Activated B cell treated with CpG ODN at 0.5 μM for 24 hours (primary cell): ENCODE measurements at regions not wholly inside any gene's neighbourhood (a gene's known extent, or its start where the extent isn't known, plus 50 kb on each side); places are given as distances from the start of the nearest gene placed in this dataset.

Experiments
- ATAC-seq: fragments of 200-7000 bp; cut with Tn5 transposase; one replicate; pipeline ENCODE4 v1.10.0; 2021; ENCODE audit warnings: low read depth, mild to moderate bottlenecking, moderate library complexity
- CTCF ChIA-PET: fragments of 350-600 bp; sonication (Branson Sonifier 250); formaldehyde crosslinking; loops from one replicate; lab custom pipeline; 2021; ENCODE audit warnings: antibody characterized with exemption; lab: Charles Lee
- POLR2A ChIA-PET: fragments of 350-600 bp; sonication (Branson Sonifier 250); formaldehyde crosslinking; loops from one replicate; lab custom pipeline; 2021; ENCODE audit warnings: antibody characterized with exemption; lab: Charles Lee
- DNase-seq: peaks from one replicate; pipeline ENCODE4 v3.0.0; 2022
- H3K27ac Mint-ChIP-seq: one replicate; pipeline ENCODE4 v1.8.0; 2020; ENCODE audit warnings: mixed read lengths
- H3K27me3 Mint-ChIP-seq: one replicate; pipeline ENCODE4 v1.8.0; 2021; ENCODE audit warnings: mixed read lengths
- H3K36me3 Mint-ChIP-seq: one replicate; pipeline ENCODE4 v1.8.0; 2021; ENCODE audit warnings: low read depth, mixed read lengths
- H3K4me1 Mint-ChIP-seq: one replicate; pipeline ENCODE4 v1.8.0; 2021; ENCODE audit warnings: mixed read lengths
- H3K4me3 Mint-ChIP-seq: one replicate; pipeline ENCODE4 v1.8.0; 2020; ENCODE audit warnings: mild to moderate bottlenecking, mixed read lengths
- H3K9me3 Mint-ChIP-seq: one replicate; pipeline ENCODE4 v1.8.0; 2020; ENCODE audit warnings: mixed read lengths
- intact Hi-C: fragments of 100-400 bp; cut with micrococcal nuclease; formaldehyde crosslinking; loops from one replicate; pipeline ENCODE4 v1.15.1; 2024
- TF ChIP-seq, protein P1 (sequence below): fragments of 200-600 bp; IDR thresholded peaks from one replicate; pipeline ENCODE4 v1.8.0; 2022; ENCODE audit warnings: antibody characterized with exemption, mild to moderate bottlenecking

DNA sequence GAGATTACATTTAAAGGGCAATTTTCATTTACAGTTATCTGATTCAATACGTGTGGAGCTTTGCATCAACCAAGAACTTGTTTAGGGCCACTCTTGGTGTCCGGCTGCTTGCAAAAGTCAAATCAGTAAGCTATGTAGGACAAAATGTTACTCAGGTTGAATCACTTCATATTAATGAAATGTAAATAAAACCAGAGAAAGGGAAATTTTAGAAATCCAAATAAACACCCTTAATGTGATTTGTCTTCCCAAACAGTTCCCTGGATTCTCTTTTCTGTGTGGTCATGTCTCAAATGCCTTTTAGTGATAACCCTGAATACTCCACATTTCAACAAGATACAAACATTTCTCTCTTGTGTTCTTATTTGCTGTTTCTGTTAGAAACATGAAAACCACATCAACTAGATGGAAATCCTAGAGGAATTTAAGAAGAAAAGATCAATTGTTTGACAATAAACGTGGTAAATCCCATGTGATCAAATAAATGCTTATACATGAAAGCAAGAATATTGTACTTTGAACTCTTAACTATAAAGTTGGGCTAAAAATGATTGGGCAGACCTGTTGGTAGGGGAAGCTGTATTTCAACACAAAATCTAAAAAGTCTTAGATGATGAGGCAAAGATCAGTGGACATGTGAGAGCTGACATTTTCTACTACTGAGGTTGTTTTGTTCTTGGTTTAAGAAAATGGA, 101.3 kb downstream of the CDC42EP3 start:
- ChIA-PET CTCF (no interaction called here), POLR2A (interaction anchor here (0.6 to 1.4 kb wide), 4 partner anchors 12 to 250 kb away, joined by 3 to 5 read pairs (median 4); no protein-coding TSS in a partner anchor)
- intact Hi-C loops: loop anchor here (2.0 kb wide), 1 partner anchor 15 kb away; no protein-coding TSS in a partner anchor
- Mint-ChIP-seq H3K36me3 (no peaks in the 10 kb centered on the region), H3K27me3 (no peaks in the 10 kb centered on the region), H3K27ac (peak overlapping the region; percentile 38), H3K4me3 (no peak overlapping the region), H3K9me3 (no peaks in the 10 kb centered on the region), H3K4me1 (peaks cover 28% of the 10 kb centered on the region)
- DNase-seq: no peak
- no peak for ATAC-seq
- TF ChIP-seq, protein P1, sequence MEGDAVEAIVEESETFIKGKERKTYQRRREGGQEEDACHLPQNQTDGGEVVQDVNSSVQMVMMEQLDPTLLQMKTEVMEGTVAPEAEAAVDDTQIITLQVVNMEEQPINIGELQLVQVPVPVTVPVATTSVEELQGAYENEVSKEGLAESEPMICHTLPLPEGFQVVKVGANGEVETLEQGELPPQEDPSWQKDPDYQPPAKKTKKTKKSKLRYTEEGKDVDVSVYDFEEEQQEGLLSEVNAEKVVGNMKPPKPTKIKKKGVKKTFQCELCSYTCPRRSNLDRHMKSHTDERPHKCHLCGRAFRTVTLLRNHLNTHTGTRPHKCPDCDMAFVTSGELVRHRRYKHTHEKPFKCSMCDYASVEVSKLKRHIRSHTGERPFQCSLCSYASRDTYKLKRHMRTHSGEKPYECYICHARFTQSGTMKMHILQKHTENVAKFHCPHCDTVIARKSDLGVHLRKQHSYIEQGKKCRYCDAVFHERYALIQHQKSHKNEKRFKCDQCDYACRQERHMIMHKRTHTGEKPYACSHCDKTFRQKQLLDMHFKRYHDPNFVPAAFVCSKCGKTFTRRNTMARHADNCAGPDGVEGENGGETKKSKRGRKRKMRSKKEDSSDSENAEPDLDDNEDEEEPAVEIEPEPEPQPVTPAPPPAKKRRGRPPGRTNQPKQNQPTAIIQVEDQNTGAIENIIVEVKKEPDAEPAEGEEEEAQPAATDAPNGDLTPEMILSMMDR: no peak

DNA sequence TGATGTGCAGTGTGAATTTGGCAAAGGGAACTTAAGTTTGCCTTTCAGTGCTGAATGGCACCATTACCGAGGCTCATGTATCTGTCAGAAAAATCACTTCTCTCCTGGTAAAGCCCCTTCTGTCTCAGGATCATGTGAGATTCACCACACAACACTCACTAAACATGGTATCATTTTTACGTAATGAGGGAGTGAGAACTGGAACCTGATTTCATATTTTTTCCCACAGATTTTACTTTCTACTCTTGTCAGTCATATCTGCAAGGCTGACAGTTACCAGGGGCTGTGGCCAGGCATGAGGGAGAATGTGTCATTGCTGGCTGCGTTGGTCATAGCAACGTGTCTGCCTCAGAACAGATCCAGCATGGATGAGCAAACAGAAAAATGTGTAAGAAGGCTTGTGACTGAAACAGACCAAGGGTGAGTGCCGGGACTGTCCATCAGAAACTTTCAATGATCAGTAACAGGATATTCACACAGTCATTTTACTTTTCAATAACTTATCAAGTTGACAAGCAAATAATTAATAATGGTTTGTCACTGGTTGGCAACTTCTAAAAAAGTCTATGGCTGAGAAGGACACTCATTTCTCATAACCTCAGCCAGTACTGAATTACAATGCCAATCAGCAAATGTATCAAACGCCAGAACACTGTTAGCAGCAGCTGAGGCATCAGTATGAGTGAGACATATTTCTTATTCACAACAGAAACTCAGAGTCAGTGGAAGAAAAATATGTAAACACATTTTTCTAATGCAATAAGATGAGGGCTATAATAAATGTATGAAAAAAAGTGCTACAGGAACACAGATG, 100.5 kb downstream of the CDC42EP3 start:
- Mint-ChIP-seq H3K27me3 (no peaks in the 10 kb centered on the region), H3K4me3 (no peak overlapping the region), H3K36me3 (no peaks in the 10 kb centered on the region), H3K4me1 (peaks cover 28% of the 10 kb centered on the region), H3K27ac (peak overlapping the region; percentile 38), H3K9me3 (no peaks in the 10 kb centered on the region)
- no peak for DNase-seq
- ChIA-PET POLR2A (interaction anchor here (1.4 kb wide), 1 partner anchor 13 kb away, joined by 5 read pairs; no protein-coding TSS in a partner anchor), CTCF (no interaction called here)
- ATAC-seq: peak; percentile 48
- TF ChIP-seq, protein P1: no peak
- intact Hi-C loops: loop anchor here (2.0 kb wide), 1 partner anchor 16 kb away; no protein-coding TSS in a partner anchor

DNA sequence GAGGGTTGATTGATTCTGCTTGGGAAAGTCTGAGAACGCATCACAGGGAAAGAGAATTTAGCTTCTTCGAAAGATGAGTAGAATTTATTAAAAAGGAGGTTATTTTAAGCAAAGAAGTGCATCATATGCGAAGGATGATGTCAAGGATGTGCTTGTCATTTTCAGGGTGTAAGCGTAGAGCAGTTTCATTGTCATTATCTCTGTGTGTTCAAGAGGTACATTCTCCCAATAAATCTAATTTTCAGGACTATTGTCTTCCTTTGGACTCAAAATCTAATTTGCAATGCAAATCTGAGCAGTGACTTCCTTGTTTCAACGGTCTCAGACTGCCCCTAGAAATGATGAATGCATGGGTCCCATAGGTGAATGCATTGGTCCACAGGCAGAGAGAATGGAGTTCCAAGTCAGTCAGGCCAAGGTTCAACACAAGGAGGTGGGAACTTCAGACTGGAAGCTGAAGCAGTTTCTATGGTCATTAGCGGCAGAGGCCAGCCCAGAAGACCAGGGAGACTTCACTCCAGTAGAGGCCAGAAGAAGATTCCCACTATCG, 99.8 kb downstream of the CDC42EP3 start:
- ChIA-PET POLR2A (no interaction called here), CTCF (no interaction called here)
- intact Hi-C loops: loop anchor here (2.0 kb wide), 1 partner anchor 17 kb away; no protein-coding TSS in a partner anchor
- DNase-seq (no peak), ATAC-seq (no peak)
- H3K4me1 Mint-ChIP-seq: peaks cover 28% of the 10 kb centered on the region
- H3K36me3 Mint-ChIP-seq: no peaks in the 10 kb centered on the region
- TF ChIP-seq, protein P1: no peak
- peak overlapping the region; percentile 38 for H3K27ac Mint-ChIP-seq
- H3K9me3 Mint-ChIP-seq: peaks cover 4% of the 10 kb centered on the region
- H3K27me3 Mint-ChIP-seq: no peaks in the 10 kb centered on the region
- H3K4me3 Mint-ChIP-seq: no peak overlapping the region

DNA sequence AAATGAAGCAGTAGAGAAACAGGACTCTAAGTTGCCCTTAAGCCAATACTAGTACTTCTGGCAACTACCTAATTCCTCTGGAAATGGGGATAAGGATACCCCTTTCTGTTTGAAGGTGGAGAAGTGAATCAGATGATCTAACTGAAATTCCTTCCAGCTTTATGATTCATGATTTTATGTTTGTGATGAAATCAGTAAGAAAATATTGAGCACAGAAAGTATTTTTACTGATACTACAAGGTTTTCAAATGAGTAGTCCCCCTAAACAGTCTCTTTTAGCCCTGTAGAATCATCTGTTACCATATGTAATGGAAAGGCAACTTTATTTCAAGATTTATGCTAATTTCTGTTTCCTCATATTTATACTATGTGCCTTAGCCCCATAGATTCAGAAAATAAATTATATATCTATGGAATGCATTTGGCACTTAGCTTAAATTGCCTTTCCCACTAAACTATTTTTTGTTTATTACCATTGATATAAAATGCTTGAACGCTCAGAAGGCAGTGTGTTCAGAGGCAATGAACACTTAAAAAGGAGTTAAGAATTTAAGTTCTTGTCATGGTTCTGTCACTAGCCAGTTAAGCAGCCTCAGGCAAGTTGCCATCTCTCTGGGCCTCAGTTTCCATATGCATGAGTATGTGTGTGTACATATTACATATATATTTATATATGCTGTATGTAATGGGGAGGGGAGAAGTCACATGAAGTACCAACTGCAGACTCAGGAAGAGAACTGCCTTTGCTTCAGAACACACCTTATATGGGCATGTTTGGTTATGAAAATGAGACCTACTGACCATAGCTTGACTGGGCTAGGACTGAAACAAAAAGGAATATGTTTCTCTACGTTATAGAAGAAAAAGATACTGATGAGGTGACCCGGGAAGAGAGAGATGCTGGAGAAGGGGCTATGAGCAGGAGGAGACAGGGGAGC, 97.7 kb downstream of the CDC42EP3 start:
- peak; percentile 53 for ATAC-seq
- peak overlapping the region; percentile 50 for H3K27ac Mint-ChIP-seq
- ChIA-PET CTCF (no interaction called here), POLR2A (interaction anchor here (0.6 to 1.3 kb wide), 2 partner anchors 8 to 39 kb away, joined by 3 to 4 read pairs; no protein-coding TSS in a partner anchor)
- H3K36me3 Mint-ChIP-seq: no peaks in the 10 kb centered on the region
- intact Hi-C loops: no loop called here
- no peak for DNase-seq
- peaks cover 26% of the 10 kb centered on the region for H3K4me1 Mint-ChIP-seq
- H3K9me3 Mint-ChIP-seq: peaks cover 4% of the 10 kb centered on the region
- H3K27me3 Mint-ChIP-seq: no peaks in the 10 kb centered on the region
- H3K4me3 Mint-ChIP-seq: peak overlapping the region; percentile 12
- TF ChIP-seq, protein P1: no peak
